Endothelial cell of umbilical vein (primary cell): ENCODE measurements at regions not wholly inside any gene's neighbourhood (a gene's known extent, or its start where the extent isn't known, plus 50 kb on each side); places are given as distances from the start of the nearest gene placed in this dataset.

Experiments used
- BruUV-seq: library from RNA; stranded (reverse); fragments of 400-500 nt; replicated peaks from 2 replicates; lab custom pipeline; 2021; lab: Mats Ljungman, UMichigan
- CTCF ChIA-PET: fragments of 300-600, 350-600 bp; sonication (Branson Sonifier 250); formaldehyde crosslinking; loops from one replicate; lab custom pipeline; 2021; ENCODE audit warnings: antibody characterized with exemption, inconsistent platforms; lab: Charles Lee
- POLR2A ChIA-PET: fragments of 300-600, 350-600 bp; sonication (Branson Sonifier 250); formaldehyde crosslinking; loops from one replicate; lab custom pipeline; 2021; ENCODE audit warnings: antibody characterized with exemption, inconsistent platforms; lab: Charles Lee
- DNase-seq: peaks from one replicate; pipeline ENCODE4 v3.0.0-alpha.2; 2011; ENCODE audit warnings: low read depth, low spot score
- FAIRE-seq: peaks from 2 replicates; lab custom pipeline; 2011; peaks lifted over from hg19 to GRCh38; lab: Jason Lieb, UNC
- H2AFZ ChIP-seq: 2 replicates; pipeline ENCODE4 v1.6.0; 2012; ENCODE audit warnings: low read depth, low read length, control low read depth, inconsistent platforms
- H3K27ac ChIP-seq: 2 replicates; pipeline ENCODE4 v1.5.1; 2011; ENCODE audit warnings: low read depth, mild to moderate bottlenecking, control low read depth, low read length, moderate library complexity; ENCODE audit not compliant: insufficient read depth
- H3K27me3 ChIP-seq, 2 experiments: 2 replicates each; pipeline versions ENCODE4 v1.6.0 to v1.6.1; 2011; ENCODE audit warnings: low read length in 2 of 2, mixed read lengths in 1 of 2; ENCODE audit not compliant: control insufficient read depth in 2 of 2, insufficient read depth in 2 of 2
- H3K36me3 ChIP-seq, 2 experiments: 2 replicates in 1 of 2; 3 replicates in 1 of 2; pipeline ENCODE4 v1.5.1; 2011; ENCODE audit warnings: low read length in 2 of 2, mild to moderate bottlenecking in 1 of 2, moderate library complexity in 1 of 2; ENCODE audit not compliant: control insufficient read depth in 2 of 2, insufficient read depth in 2 of 2; ENCODE audit errors: extremely low read depth in 1 of 2
- H3K4me1 ChIP-seq: 3 replicates; pipeline ENCODE4 v1.5.1; 2011; ENCODE audit warnings: mild to moderate bottlenecking, low read length; ENCODE audit not compliant: control insufficient read depth, insufficient read depth; ENCODE audit errors: extremely low read depth
- H3K4me2 ChIP-seq: 2 replicates; pipeline ENCODE4 v1.6.1; 2011; ENCODE audit warnings: low read length, control low read depth, mixed read lengths; ENCODE audit not compliant: insufficient read depth
- H3K4me3 ChIP-seq, 3 experiments: fragments of 200-600 bp in 1 of 3; sonication (generic), shearing (Covaris generic) in 1 of 3; replicated peaks in 1 of 3; 2 replicates each; pipeline ENCODE4 v1.5.1; 2011 to 2016; ENCODE audit warnings: control low read depth in 3 of 3, low read length in 3 of 3, mild to moderate bottlenecking in 2 of 3, inconsistent platforms in 1 of 3, low read depth in 1 of 3, moderate library complexity in 1 of 3; ENCODE audit not compliant: insufficient read depth in 1 of 3
- H3K79me2 ChIP-seq: 2 replicates; pipeline ENCODE4 v1.6.0; 2012; ENCODE audit warnings: low read length, inconsistent platforms; ENCODE audit not compliant: control insufficient read depth, insufficient read depth
- H3K9ac ChIP-seq: replicated peaks from 2 replicates; pipeline ENCODE3; 2011; ENCODE audit warnings: low read length, control low read depth; ENCODE audit not compliant: insufficient read depth; ENCODE audit errors: extremely low read depth
- H3K9me1 ChIP-seq: replicated peaks from 3 replicates; pipeline ENCODE4 v1.6.0; 2011; ENCODE audit warnings: mild to moderate bottlenecking, low read length; ENCODE audit not compliant: control insufficient read depth, insufficient read depth; ENCODE audit errors: extremely low read depth
- H3K9me3 ChIP-seq: replicated peaks from 2 replicates; pipeline ENCODE4 v1.5.1; 2012; ENCODE audit warnings: low read length, inconsistent platforms; ENCODE audit not compliant: control insufficient read depth, insufficient read depth
- H4K20me1 ChIP-seq: replicated peaks from 2 replicates; pipeline ENCODE3; 2011; ENCODE audit warnings: mild to moderate bottlenecking, low read length; ENCODE audit not compliant: control insufficient read depth, insufficient read depth; ENCODE audit errors: extremely low read depth
- CTCF ChIP-seq, 2 donors: IDR thresholded peaks; 1 replicate in 1 of 2; 2 replicates in 1 of 2; pipeline ENCODE4 v1.5.1; 2011; ENCODE audit warnings: low read length in 2 of 2, mild to moderate bottlenecking in 2 of 2, moderate library complexity in 2 of 2, control low read depth in 1 of 2, inconsistent platforms in 1 of 2, low read depth in 1 of 2; ENCODE audit not compliant: insufficient read depth in 1 of 2; ENCODE audit errors: extremely low read depth in 1 of 2
- FOS ChIP-seq: IDR thresholded peaks from 2 replicates; pipeline ENCODE4 v1.6.1; 2011; ENCODE audit warnings: mild to moderate bottlenecking, low read length, moderate library complexity, borderline replicate concordance; ENCODE audit not compliant: insufficient read depth
- JUN ChIP-seq: IDR thresholded peaks from 2 replicates; pipeline ENCODE4 v1.6.1; 2011; ENCODE audit warnings: borderline replicate concordance, low read depth; ENCODE audit not compliant: insufficient read length, insufficient read depth
- MYC ChIP-seq: IDR thresholded peaks from one replicate; pipeline ENCODE4 v1.6.1; 2011; ENCODE audit warnings: mild to moderate bottlenecking, low read depth, low read length
- POLR2AphosphoS5 ChIP-seq: IDR thresholded peaks from 2 replicates; pipeline ENCODE4 v1.6.1; 2012; ENCODE audit warnings: low read depth, mild to moderate bottlenecking, control low read depth, low read length, moderate library complexity; ENCODE audit not compliant: insufficient read depth
- dilution Hi-C: fragments of 300-500 bp; cut with MboI; formaldehyde crosslinking; loops from one replicate; pipeline ENCODE4 v1.15.0; 2019; ENCODE audit warnings: low sequenced_read_pairs; ENCODE audit not compliant: extremely low pct_ligation_motif_present
- intact Hi-C: fragments of 100-400 bp; cut with micrococcal nuclease; formaldehyde crosslinking; loops from one replicate; pipeline ENCODE4 v1.10.0; 2022

- DNase-seq: no peak
- H3K9me3 ChIP-seq: no peaks in the 10 kb centered on the region
- H3K79me2 ChIP-seq: no peaks in the 10 kb centered on the region
- no peak overlapping the region for H2AFZ ChIP-seq
- ChIA-PET CTCF (no interaction called here), POLR2A (no interaction called here)
- BruUV-seq: no TSS peak
- H3K36me3 ChIP-seq: no peaks in the 10 kb centered on the region
- no peaks in the 10 kb centered on the region for H3K9me1 ChIP-seq
- no peaks in the 10 kb centered on the region for H4K20me1 ChIP-seq
- no peak overlapping the region for H3K4me3 ChIP-seq
- H3K27me3 ChIP-seq: no peaks in the 10 kb centered on the region
- intact Hi-C loops (no loop called here), dilution Hi-C loops (no loop called here)
- H3K4me1 ChIP-seq: no peaks in the 10 kb centered on the region
- TF ChIP-seq CTCF (IDR thresholded peaks at IDR 0.05; ENCODE audit: extremely low read depth in 1 of 2, insufficient read depth in 1 of 2, low read depth in 1 of 2, low read length in 2 of 2): no peak
- TF ChIP-seq MYC: no peak
- no peak for TF ChIP-seq POLR2AphosphoS5
- no peak overlapping the region for H3K27ac ChIP-seq
- FAIRE-seq: no peak
- no peak overlapping the region for H3K4me2 ChIP-seq
- H3K9ac ChIP-seq: no peak overlapping the region
Observed at GRCh38 chr4:123319639-123320038, 77.0 kb upstream of the SPRY1 start.

GRCh38 chr4:123323998-123324397, 72.6 kb upstream of the SPRY1 start:
- DNase-seq (no peak), FAIRE-seq (no peak)
- TF ChIP-seq FOS (no peak), CTCF (IDR thresholded peaks at IDR 0.05; ENCODE audit: extremely low read depth in 1 of 2, insufficient read depth in 1 of 2, low read depth in 1 of 2, low read length in 2 of 2) (no peak), JUN (no peak)
- Histone ChIP-seq H3K36me3 (no peaks in the 10 kb centered on the region), H3K9me1 (no peaks in the 10 kb centered on the region), H2AFZ (no peak overlapping the region), H3K9me3 (no peaks in the 10 kb centered on the region), H3K79me2 (no peaks in the 10 kb centered on the region), H3K27me3 (no peaks in the 10 kb centered on the region), H3K4me3 (no peak overlapping the region), H3K27ac (no peak overlapping the region), H3K9ac (no peak overlapping the region), H4K20me1 (no peaks in the 10 kb centered on the region), H3K4me2 (no peak overlapping the region), H3K4me1 (no peaks in the 10 kb centered on the region)
- BruUV-seq: no TSS peak
- POLR2A ChIA-PET: no interaction called here
- CTCF ChIA-PET: interaction anchor here (1.5 kb wide), 1 partner anchor 29 kb away, joined by 4 read pairs; no protein-coding TSS in a partner anchor
- intact Hi-C loops: no loop called here
- dilution Hi-C loops: no loop called here
